NB4 (cell line): ENCODE measurements at regions not wholly inside any gene's neighbourhood (a gene's known extent, or its start where the extent isn't known, plus 50 kb on each side); places are given as distances from the start of the nearest gene placed in this dataset.
A peak's percentile ranks its signal among the peaks of the same experiment; 100 is the strongest.

ENCODE experiments used
- DNase-seq: peaks from one replicate; pipeline ENCODE4 v3.0.0; 2010; ENCODE audit warnings: low read depth
- H3K4me3 ChIP-seq: one replicate; pipeline ENCODE4 v1.5.1; 2011; ENCODE audit warnings: mild to moderate bottlenecking, low read depth, low read length, moderate library complexity
- CTCF ChIP-seq: IDR thresholded peaks from one replicate; pipeline ENCODE4 v1.5.1; 2012; ENCODE audit warnings: low read depth, low read length
- MYC ChIP-seq: IDR thresholded peaks from 2 replicates; pipeline ENCODE4 v1.6.1; 2011; ENCODE audit warnings: low read depth, low read length
- POLR2A ChIP-seq: IDR thresholded peaks from 2 replicates; pipeline ENCODE4 v1.6.1; 2011; ENCODE audit warnings: mild to moderate bottlenecking; ENCODE audit not compliant: insufficient read length; ENCODE audit errors: extremely low read depth
- TF ChIP-seq, protein P1 (sequence below): IDR thresholded peaks from 2 replicates; pipeline ENCODE4 v1.6.1; 2011; ENCODE audit warnings: low read depth, low read length

- DNase-seq: no peak
- H3K4me3 ChIP-seq: no peak overlapping the region
- TF ChIP-seq MYC (no peak), POLR2A (no peak), CTCF (no peak)
- TF ChIP-seq, protein P1, sequence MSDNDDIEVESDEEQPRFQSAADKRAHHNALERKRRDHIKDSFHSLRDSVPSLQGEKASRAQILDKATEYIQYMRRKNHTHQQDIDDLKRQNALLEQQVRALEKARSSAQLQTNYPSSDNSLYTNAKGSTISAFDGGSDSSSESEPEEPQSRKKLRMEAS: no peak
These were observed 105.6 kb downstream of the GTPBP8 start for GRCh38 chr3:113096188-113096892.

- no peak for DNase-seq
- TF ChIP-seq POLR2A: no peak
- no peak for TF ChIP-seq CTCF
- TF ChIP-seq, protein P1: no peak
- TF ChIP-seq MYC: no peak
- H3K4me3 ChIP-seq: no peak overlapping the region
These were observed 107.2 kb downstream of the GTPBP8 start for GRCh38 chr3:113097960-113098447.

DNA sequence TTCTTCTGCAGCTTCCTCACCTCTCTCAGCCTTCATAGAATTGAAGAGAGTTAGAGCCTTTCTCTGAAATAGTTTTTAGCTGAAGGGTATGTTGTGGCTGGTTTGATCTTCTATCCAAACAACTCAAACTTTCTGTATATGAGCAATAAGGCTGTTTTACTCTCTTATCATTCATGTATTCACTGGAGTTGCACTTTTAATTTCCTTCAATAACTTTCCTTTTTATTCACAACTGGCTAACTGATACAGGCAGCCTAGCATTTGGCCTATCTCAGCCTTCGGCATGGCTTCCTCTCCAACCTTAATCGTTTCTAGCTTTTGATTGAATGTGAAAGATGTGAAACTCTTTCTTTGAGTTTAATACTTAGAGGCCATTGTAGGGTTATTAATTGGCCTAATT is 109.3 kb downstream of the GTPBP8 start:
- no peak for TF ChIP-seq CTCF
- no peak for TF ChIP-seq MYC
- DNase-seq: no peak
- no peak overlapping the region for H3K4me3 ChIP-seq

- no peak for TF ChIP-seq POLR2A
- TF ChIP-seq CTCF: no peak
- TF ChIP-seq MYC: no peak
- TF ChIP-seq, protein P1: no peak
- H3K4me3 ChIP-seq: no peak overlapping the region
- DNase-seq: peak; percentile 41
These were observed 107.8 kb upstream of the BOC start for GRCh38 chr3:113103588-113103987.

- no peak for DNase-seq
- no peak for TF ChIP-seq POLR2A
- TF ChIP-seq CTCF: no peak
- TF ChIP-seq, protein P1: no peak
- no peak for TF ChIP-seq MYC
- no peak overlapping the region for H3K4me3 ChIP-seq
These were observed 106.8 kb upstream of the BOC start for GRCh38 chr3:113104357-113105092.
